Fibroblast of the aortic adventitia (primary cell): ENCODE measurements at regions not wholly inside any gene's neighbourhood (a gene's known extent, or its start where the extent isn't known, plus 50 kb on each side); places are given as distances from the start of the nearest gene placed in this dataset.
"Not testable (repeated sequence)": the region's sequence is repeated elsewhere in the genome, so short reads cannot be mapped to it uniquely, and the experiment has no call there.

ENCODE experiments used
- DNase-seq: peaks from one replicate; pipeline ENCODE4 v3.0.0-alpha.2; 2010; ENCODE audit warnings: low read depth
- H3K4me3 ChIP-seq: 2 replicates; pipeline ENCODE4 v1.5.1; 2011; ENCODE audit warnings: low read depth, mild to moderate bottlenecking, control low read depth, low read length, moderate library complexity
- CTCF ChIP-seq: IDR thresholded peaks from 2 replicates; pipeline ENCODE4 v1.5.1; 2011; ENCODE audit warnings: mild to moderate bottlenecking, low read length, control low read depth, inconsistent platforms; ENCODE audit not compliant: insufficient read depth

DNA sequence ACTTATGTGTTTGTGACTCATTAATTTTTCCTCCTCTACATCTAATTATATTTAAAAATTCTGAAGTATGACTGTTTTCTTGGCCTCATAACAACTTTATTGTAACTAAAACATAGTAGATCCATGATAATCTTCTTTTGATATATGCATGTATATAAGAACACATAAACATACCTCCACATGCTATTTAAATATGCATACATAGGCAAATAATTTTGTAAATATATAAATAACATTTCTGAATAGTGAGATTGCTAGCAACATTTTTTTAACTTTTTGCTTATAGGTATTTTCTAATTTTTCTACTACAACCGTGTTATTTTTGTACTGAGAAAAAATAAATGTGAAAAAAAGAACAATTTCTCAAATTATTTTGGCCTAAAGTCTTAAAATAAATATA lies 627.6 kb downstream of the HTR1B start:
- TF ChIP-seq CTCF: no peak
- H3K4me3 ChIP-seq: no peak overlapping the region
- no peak for DNase-seq

DNA sequence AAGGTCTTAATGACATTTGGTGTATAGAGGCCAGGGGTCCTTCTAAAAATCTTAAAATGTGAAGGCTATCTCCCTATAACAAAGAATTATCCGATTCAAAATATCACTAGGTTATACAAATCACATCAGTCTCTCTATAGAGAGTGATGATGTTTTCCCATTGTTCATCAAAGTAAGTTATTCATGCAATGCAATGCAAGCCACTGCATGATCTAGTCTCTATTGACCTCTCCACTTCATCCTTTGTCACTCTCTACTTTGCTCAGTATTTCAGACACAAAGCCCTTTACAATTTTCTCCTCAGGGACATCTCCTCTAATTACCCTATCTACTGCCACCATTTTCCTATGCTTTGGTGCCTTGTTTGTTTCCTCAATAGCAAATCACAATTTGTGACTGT lies 628.0 kb downstream of the HTR1B start:
- no peak for TF ChIP-seq CTCF
- no peak for DNase-seq
- H3K4me3 ChIP-seq: no peak overlapping the region

DNA sequence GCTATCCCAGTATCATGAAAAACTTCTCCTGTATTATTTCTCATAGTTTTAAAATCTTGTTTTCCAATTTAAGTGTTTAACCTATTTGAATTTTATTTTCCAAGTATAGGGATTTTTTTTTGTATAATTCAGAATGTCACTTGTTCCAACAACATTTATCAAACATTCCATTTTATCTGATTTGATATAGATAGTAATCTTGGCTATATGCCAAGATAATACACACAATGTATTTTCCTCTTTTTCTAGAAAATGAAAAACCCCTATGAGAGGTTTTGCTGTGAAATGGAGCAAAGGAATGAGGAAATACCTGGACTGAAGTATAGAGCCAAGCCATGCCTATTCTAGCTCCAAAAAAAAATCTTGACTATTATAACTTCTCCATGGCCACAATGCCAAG lies 628.9 kb downstream of the HTR1B start:
- no peak for TF ChIP-seq CTCF
- H3K4me3 ChIP-seq: no peak overlapping the region

DNA sequence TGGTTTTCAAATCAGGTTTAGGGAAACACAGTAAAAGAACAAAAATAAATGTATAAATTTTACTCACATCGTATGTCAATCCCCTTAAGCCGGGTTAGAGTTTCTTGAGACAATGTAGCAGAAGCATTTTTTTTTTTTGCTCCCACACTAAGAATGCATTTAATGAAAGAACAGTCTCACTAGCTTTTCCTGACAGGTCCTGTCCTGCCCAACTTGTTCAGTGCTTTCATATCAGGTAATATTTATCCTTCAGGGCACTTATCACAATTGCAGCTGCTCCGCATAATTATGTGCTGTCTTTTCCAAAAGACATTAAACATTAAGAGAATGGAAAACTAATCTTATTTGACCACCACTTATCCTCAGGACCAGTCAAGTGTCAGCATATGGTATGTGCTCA lies 632.0 kb downstream of the HTR1B start:
- DNase-seq: no peak
- no peak for TF ChIP-seq CTCF
- H3K4me3 ChIP-seq: no peak overlapping the region

More for the DNA sequence above, 628.9 kb downstream of the HTR1B start:
- no peak for DNase-seq

GRCh38 chr6:76823578-76823977 lies 639.7 kb downstream of the HTR1B start:
- not testable (repeated sequence) for H3K4me3 ChIP-seq, DNase-seq

DNA sequence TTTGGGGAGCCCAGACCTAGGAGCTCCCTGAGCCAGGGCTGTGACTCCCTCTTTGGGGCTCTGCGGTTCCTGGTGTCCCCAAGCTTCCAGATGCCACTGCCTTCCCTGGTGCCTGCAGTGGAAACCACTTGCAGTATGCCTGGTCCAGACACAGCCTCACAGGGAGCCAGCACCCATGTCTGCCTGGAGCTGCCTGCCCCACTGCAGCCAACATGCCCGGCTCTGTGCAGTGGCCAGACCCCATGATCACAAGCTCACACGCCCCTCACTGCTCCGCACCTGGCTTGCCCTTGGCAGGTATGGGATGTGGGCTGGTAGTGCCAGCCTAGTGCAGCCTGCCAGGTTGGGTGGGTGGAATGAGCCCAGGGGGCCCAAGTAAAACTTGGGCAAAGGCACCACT lies 644.8 kb downstream of the HTR1B start:
- TF ChIP-seq CTCF: no peak
- no peak for DNase-seq
- no peak overlapping the region for H3K4me3 ChIP-seq

- TF ChIP-seq CTCF: no peak
These were observed 645.9 kb downstream of the HTR1B start for GRCh38 chr6:76817429-76817828.

More at GRCh38 chr6:76817429-76817828, 645.9 kb downstream of the HTR1B start:
- H3K4me3 ChIP-seq: no peak overlapping the region
- DNase-seq: no peak
